ENCODE measurements at regions not wholly inside any gene's neighbourhood (a gene's known extent, or its start where the extent isn't known, plus 50 kb on each side); places are given as distances from the start of the nearest gene placed in this dataset.

- no peak for TF ChIP-seq POLR2AphosphoS5 (IDR thresholded peaks at IDR 0.05)
- no peak for TF ChIP-seq POLR2A (IDR thresholded peaks at IDR 0.05)
- TF ChIP-seq CTCF (IDR thresholded peaks at IDR 0.05) = no peak
These were observed 84.0 kb upstream of the HPF1 start for GRCh38 chr4:169841776-169842175.
